CD4-positive, alpha-beta memory T cell (primary cell): ENCODE measurements at regions not wholly inside any gene's neighbourhood (a gene's known extent, or its start where the extent isn't known, plus 50 kb on each side); places are given as distances from the start of the nearest gene placed in this dataset.

ENCODE experiments used
- CTCF ChIA-PET: fragments of 350-600 bp; sonication (Branson Sonifier 250); formaldehyde crosslinking; loops from one replicate; lab custom pipeline; 2021; ENCODE audit warnings: inconsistent platforms; ENCODE audit not compliant: partially characterized antibody; lab: Charles Lee
- POLR2A ChIA-PET: fragments of 350-600 bp; sonication (Branson Sonifier 250); formaldehyde crosslinking; loops from one replicate; lab custom pipeline; 2021; ENCODE audit not compliant: partially characterized antibody; lab: Charles Lee
- DNase-seq, 5 donors: peaks; one replicate each; pipeline versions ENCODE4 v3.0.0 to v3.0.0-alpha.2; 2020 to 2022; ENCODE audit warnings: mixed read lengths in 1 of 5
- H3K27ac ChIP-seq: one replicate; pipeline ENCODE4 v1.7.0; 2013; ENCODE audit warnings: low read depth, low read length
- H3K27me3 ChIP-seq: 2 replicates; pipeline ENCODE4 v1.7.0; 2013; ENCODE audit warnings: mild to moderate bottlenecking, low read length, moderate library complexity; ENCODE audit not compliant: insufficient read depth
- H3K36me3 ChIP-seq: 2 replicates; pipeline ENCODE4 v1.7.0; 2013; ENCODE audit warnings: mild to moderate bottlenecking, low read length, moderate library complexity; ENCODE audit not compliant: insufficient read depth
- H3K4me1 ChIP-seq: 2 replicates; pipeline ENCODE4 v1.7.0; 2013; ENCODE audit warnings: mild to moderate bottlenecking, low read length, moderate library complexity; ENCODE audit not compliant: insufficient read depth
- H3K4me3 ChIP-seq, 2 donors: one replicate each; pipeline ENCODE4 v1.7.0; 2013; ENCODE audit warnings: low read length in 2 of 2, mild to moderate bottlenecking in 1 of 2
- H3K9me3 ChIP-seq, 2 donors: one replicate each; pipeline ENCODE4 v1.7.0; 2013; ENCODE audit warnings: low read length in 2 of 2, control low read depth in 1 of 2; ENCODE audit not compliant: control insufficient read depth in 1 of 2
- H3K27ac Mint-ChIP-seq, 7 donors: one replicate each; pipeline ENCODE4 v1.8.0; 2020 to 2021; ENCODE audit warnings: mixed read lengths in 7 of 7, mild to moderate bottlenecking in 6 of 7, inconsistent platforms in 3 of 7, moderate library complexity in 3 of 7
- H3K27me3 Mint-ChIP-seq, 2 donors: one replicate each; pipeline ENCODE4 v1.8.0; 2020 to 2021; ENCODE audit warnings: mixed read lengths in 2 of 2
- H3K36me3 Mint-ChIP-seq, 2 donors: one replicate each; pipeline ENCODE4 v1.8.0; 2020 to 2021; ENCODE audit warnings: mixed read lengths in 2 of 2, inconsistent platforms in 1 of 2, mild to moderate bottlenecking in 1 of 2
- H3K4me1 Mint-ChIP-seq, 4 donors: one replicate each; pipeline ENCODE4 v1.8.0; 2020 to 2021; ENCODE audit warnings: mixed read lengths in 4 of 4, mild to moderate bottlenecking in 1 of 4
- H3K4me3 Mint-ChIP-seq, 8 donors: one replicate each; pipeline ENCODE4 v1.8.0; 2020 to 2021; ENCODE audit warnings: mixed read lengths in 8 of 8, mild to moderate bottlenecking in 7 of 8, moderate library complexity in 6 of 8, inconsistent platforms in 3 of 8
- H3K9me3 Mint-ChIP-seq, 8 donors: one replicate each; pipeline ENCODE4 v1.8.0; 2020 to 2021; ENCODE audit warnings: mixed read lengths in 8 of 8, mild to moderate bottlenecking in 5 of 8, inconsistent platforms in 3 of 8, moderate library complexity in 1 of 8
- intact Hi-C: fragments of 100-400 bp; cut with micrococcal nuclease; formaldehyde crosslinking; loops from one replicate; pipeline ENCODE4 v1.15.1; 2023

GRCh38 chr16:79713609-79714309, 113.2 kb upstream of the MAF start:
- no peak overlapping the region for H3K4me3 Mint-ChIP-seq

GRCh38 chr16:79712276-79712675, 111.7 kb upstream of the MAF start:
- CTCF ChIA-PET = no interaction called here
- intact Hi-C loops = no loop called here

More at GRCh38 chr16:79713609-79714309, 113.2 kb upstream of the MAF start:
- H3K4me3 ChIP-seq = no peak overlapping the region
- no peak for DNase-seq
- ChIA-PET POLR2A (no interaction called here), CTCF (no interaction called here)
- H3K4me1 ChIP-seq = peaks cover 5% of the 10 kb centered on the region
- no peaks in the 10 kb centered on the region for H3K9me3 ChIP-seq
- no peak overlapping the region for H3K27ac ChIP-seq
- Mint-ChIP-seq H3K4me1 (peaks cover 4 to 10% (median 6%) of the 10 kb centered on the region in 4 donors), H3K9me3 (no peaks in the 10 kb centered on the region), H3K36me3 (no peaks in the 10 kb centered on the region), H3K27me3 (no peaks in the 10 kb centered on the region), H3K27ac (no peak overlapping the region)
- no peaks in the 10 kb centered on the region for H3K27me3 ChIP-seq
- H3K36me3 ChIP-seq = no peaks in the 10 kb centered on the region
- intact Hi-C loops = no loop called here

GRCh38 chr16:79707876-79708275, 107.3 kb upstream of the MAF start:
- Mint-ChIP-seq H3K4me1 (peaks cover 0 to 4% (median 0%) of the 10 kb centered on the region in 4 donors), H3K9me3 (no peaks in the 10 kb centered on the region), H3K27ac (no peak overlapping the region), H3K36me3 (no peaks in the 10 kb centered on the region), H3K4me3 (no peak overlapping the region), H3K27me3 (no peaks in the 10 kb centered on the region)
- intact Hi-C loops = no loop called here
- POLR2A ChIA-PET = interaction anchor here (0.6 kb wide), 1 partner anchor 50 kb away, joined by 3 read pairs; no protein-coding TSS in a partner anchor
- H3K4me3 ChIP-seq = no peak overlapping the region
- CTCF ChIA-PET = no interaction called here
- H3K27ac ChIP-seq = no peak overlapping the region
- H3K4me1 ChIP-seq = no peaks in the 10 kb centered on the region
- no peaks in the 10 kb centered on the region for H3K27me3 ChIP-seq
- no peaks in the 10 kb centered on the region for H3K36me3 ChIP-seq
- H3K9me3 ChIP-seq = no peaks in the 10 kb centered on the region
- DNase-seq = no peak

More at GRCh38 chr16:79712276-79712675, 111.7 kb upstream of the MAF start:
- no peaks in the 10 kb centered on the region for H3K36me3 Mint-ChIP-seq
- POLR2A ChIA-PET = no interaction called here
- no peaks in the 10 kb centered on the region for H3K9me3 ChIP-seq
- no peak overlapping the region for H3K4me3 Mint-ChIP-seq
- H3K4me1 ChIP-seq = peaks cover 2% of the 10 kb centered on the region
- no peak overlapping the region for H3K27ac Mint-ChIP-seq
- no peaks in the 10 kb centered on the region for H3K27me3 Mint-ChIP-seq
- no peak for DNase-seq
- H3K36me3 ChIP-seq = no peaks in the 10 kb centered on the region
- H3K27ac ChIP-seq = no peak overlapping the region
- peaks cover 4 to 9% (median 6%) of the 10 kb centered on the region in 4 donors for H3K4me1 Mint-ChIP-seq
- H3K27me3 ChIP-seq = no peaks in the 10 kb centered on the region
- H3K9me3 Mint-ChIP-seq = no peaks in the 10 kb centered on the region
- no peak overlapping the region for H3K4me3 ChIP-seq

- Mint-ChIP-seq H3K9me3 (peaks cover 0 to 4% (median 0%) of the 10 kb centered on the region in 8 donors), H3K36me3 (no peaks in the 10 kb centered on the region), H3K27me3 (no peaks in the 10 kb centered on the region), H3K4me3 (no peak overlapping the region), H3K4me1 (peaks cover 0 to 12% (median 0%) of the 10 kb centered on the region in 4 donors), H3K27ac (peak overlapping the region in 1 of 7 donors; percentile 53)
- no peak overlapping the region for H3K27ac ChIP-seq
- H3K4me1 ChIP-seq = no peaks in the 10 kb centered on the region
- H3K9me3 ChIP-seq = no peaks in the 10 kb centered on the region
- H3K27me3 ChIP-seq = no peaks in the 10 kb centered on the region
- ChIA-PET CTCF (interaction anchor here (0.7 kb wide), 1 partner anchor 67 kb away, joined by 4 read pairs; no protein-coding TSS in a partner anchor), POLR2A (no interaction called here)
- no peaks in the 10 kb centered on the region for H3K36me3 ChIP-seq
- intact Hi-C loops = no loop called here
- H3K4me3 ChIP-seq = no peak overlapping the region
- DNase-seq = no peak
Measured at GRCh38 chr16:79703066-79703465, 102.5 kb upstream of the MAF start.

GRCh38 chr16:79698341-79698753, 97.8 kb upstream of the MAF start:
- no peak overlapping the region for H3K4me3 ChIP-seq
- H3K27me3 ChIP-seq = no peaks in the 10 kb centered on the region
- H3K36me3 ChIP-seq = no peaks in the 10 kb centered on the region
- no peak overlapping the region for H3K27ac ChIP-seq
- Mint-ChIP-seq H3K9me3 (peaks cover 4 to 21% (median 12%) of the 10 kb centered on the region in 8 donors), H3K36me3 (no peaks in the 10 kb centered on the region), H3K4me3 (no peak overlapping the region), H3K4me1 (peaks cover 0 to 11% (median 2%) of the 10 kb centered on the region in 4 donors), H3K27ac (peak overlapping the region in 1 of 7 donors; percentile 31), H3K27me3 (peaks cover 0 to 1% of the 10 kb centered on the region in 2 donors)
- ChIA-PET CTCF (no interaction called here), POLR2A (no interaction called here)
- DNase-seq = no peak
- no peaks in the 10 kb centered on the region for H3K4me1 ChIP-seq
- H3K9me3 ChIP-seq = no peaks in the 10 kb centered on the region
- intact Hi-C loops = no loop called here

- no peaks in the 10 kb centered on the region for H3K4me1 ChIP-seq
- H3K36me3 ChIP-seq = no peaks in the 10 kb centered on the region
- H3K9me3 ChIP-seq = no peaks in the 10 kb centered on the region
- CTCF ChIA-PET = no interaction called here
- no peak overlapping the region for H3K4me3 ChIP-seq
- Mint-ChIP-seq H3K27me3 (peaks cover 0 to 1% of the 10 kb centered on the region in 2 donors), H3K4me3 (no peak overlapping the region), H3K36me3 (no peaks in the 10 kb centered on the region), H3K4me1 (peaks cover 0 to 11% (median 2%) of the 10 kb centered on the region in 4 donors), H3K27ac (peak overlapping the region in 2 of 7 donors; percentile 58 to 75), H3K9me3 (peaks cover 5 to 25% (median 15%) of the 10 kb centered on the region in 8 donors)
- no peak for DNase-seq
- H3K27ac ChIP-seq = no peak overlapping the region
- POLR2A ChIA-PET = no interaction called here
- H3K27me3 ChIP-seq = no peaks in the 10 kb centered on the region
- intact Hi-C loops = no loop called here
Measured at GRCh38 chr16:79697562-79698112, 97.1 kb upstream of the MAF start.

GRCh38 chr16:79691007-79691406, 90.5 kb upstream of the MAF start:
- ChIA-PET CTCF (no interaction called here), POLR2A (no interaction called here)
- Mint-ChIP-seq H3K27ac (no peak overlapping the region), H3K9me3 (peaks cover 3 to 19% (median 14%) of the 10 kb centered on the region in 8 donors), H3K4me3 (no peak overlapping the region), H3K27me3 (peaks cover 3 to 4% of the 10 kb centered on the region in 2 donors), H3K36me3 (peaks cover 0 to 1% of the 10 kb centered on the region in 2 donors), H3K4me1 (no peaks in the 10 kb centered on the region)
- no peak overlapping the region for H3K27ac ChIP-seq
- H3K4me1 ChIP-seq = no peaks in the 10 kb centered on the region
- H3K36me3 ChIP-seq = no peaks in the 10 kb centered on the region
- H3K9me3 ChIP-seq = no peaks in the 10 kb centered on the region
- H3K27me3 ChIP-seq = no peaks in the 10 kb centered on the region
- intact Hi-C loops = no loop called here
- no peak for DNase-seq
- H3K4me3 ChIP-seq = no peak overlapping the region
